ENCODE measurements at regions not wholly inside any gene's neighbourhood (a gene's known extent, or its start where the extent isn't known, plus 50 kb on each side); places are given as distances from the start of the nearest gene placed in this dataset.

- TF ChIP-seq, protein P1, sequence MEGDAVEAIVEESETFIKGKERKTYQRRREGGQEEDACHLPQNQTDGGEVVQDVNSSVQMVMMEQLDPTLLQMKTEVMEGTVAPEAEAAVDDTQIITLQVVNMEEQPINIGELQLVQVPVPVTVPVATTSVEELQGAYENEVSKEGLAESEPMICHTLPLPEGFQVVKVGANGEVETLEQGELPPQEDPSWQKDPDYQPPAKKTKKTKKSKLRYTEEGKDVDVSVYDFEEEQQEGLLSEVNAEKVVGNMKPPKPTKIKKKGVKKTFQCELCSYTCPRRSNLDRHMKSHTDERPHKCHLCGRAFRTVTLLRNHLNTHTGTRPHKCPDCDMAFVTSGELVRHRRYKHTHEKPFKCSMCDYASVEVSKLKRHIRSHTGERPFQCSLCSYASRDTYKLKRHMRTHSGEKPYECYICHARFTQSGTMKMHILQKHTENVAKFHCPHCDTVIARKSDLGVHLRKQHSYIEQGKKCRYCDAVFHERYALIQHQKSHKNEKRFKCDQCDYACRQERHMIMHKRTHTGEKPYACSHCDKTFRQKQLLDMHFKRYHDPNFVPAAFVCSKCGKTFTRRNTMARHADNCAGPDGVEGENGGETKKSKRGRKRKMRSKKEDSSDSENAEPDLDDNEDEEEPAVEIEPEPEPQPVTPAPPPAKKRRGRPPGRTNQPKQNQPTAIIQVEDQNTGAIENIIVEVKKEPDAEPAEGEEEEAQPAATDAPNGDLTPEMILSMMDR (IDR thresholded peaks at IDR 0.05): no peak
- no peak for TF ChIP-seq POLR2A (IDR thresholded peaks at IDR 0.05)
Observed at GRCh38 chr7:7090460-7090859, 91.9 kb upstream of the C1GALT1 start.

All from tibial nerve (tissue), 3 donors.